ENCODE measurements at regions not wholly inside any gene's neighbourhood (a gene's known extent, or its start where the extent isn't known, plus 50 kb on each side); places are given as distances from the start of the nearest gene placed in this dataset.

DNA sequence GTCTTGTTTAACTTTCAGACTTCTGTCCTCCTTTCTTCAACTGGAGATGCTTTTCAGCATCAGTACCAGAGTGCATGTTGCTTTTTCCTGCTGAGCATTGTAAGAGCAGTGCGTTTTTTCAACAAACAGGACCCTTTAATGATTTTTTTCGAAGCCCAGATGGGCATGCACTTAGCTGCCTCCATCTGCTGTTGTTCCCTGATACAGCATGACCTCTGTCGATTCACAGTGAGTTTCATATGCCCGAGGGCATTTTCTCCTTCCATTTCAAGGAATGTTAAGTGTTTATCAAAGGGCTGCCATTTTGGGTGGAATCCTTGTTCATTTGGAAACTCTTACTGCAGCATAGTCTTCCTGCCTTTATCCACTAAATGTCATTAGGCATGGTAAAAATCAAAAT lies 428.6 kb downstream of the DTHD1 start:
- ChIA-PET POLR2A (no interaction called here), CTCF (no interaction called here)
- TF ChIP-seq, protein P1, sequence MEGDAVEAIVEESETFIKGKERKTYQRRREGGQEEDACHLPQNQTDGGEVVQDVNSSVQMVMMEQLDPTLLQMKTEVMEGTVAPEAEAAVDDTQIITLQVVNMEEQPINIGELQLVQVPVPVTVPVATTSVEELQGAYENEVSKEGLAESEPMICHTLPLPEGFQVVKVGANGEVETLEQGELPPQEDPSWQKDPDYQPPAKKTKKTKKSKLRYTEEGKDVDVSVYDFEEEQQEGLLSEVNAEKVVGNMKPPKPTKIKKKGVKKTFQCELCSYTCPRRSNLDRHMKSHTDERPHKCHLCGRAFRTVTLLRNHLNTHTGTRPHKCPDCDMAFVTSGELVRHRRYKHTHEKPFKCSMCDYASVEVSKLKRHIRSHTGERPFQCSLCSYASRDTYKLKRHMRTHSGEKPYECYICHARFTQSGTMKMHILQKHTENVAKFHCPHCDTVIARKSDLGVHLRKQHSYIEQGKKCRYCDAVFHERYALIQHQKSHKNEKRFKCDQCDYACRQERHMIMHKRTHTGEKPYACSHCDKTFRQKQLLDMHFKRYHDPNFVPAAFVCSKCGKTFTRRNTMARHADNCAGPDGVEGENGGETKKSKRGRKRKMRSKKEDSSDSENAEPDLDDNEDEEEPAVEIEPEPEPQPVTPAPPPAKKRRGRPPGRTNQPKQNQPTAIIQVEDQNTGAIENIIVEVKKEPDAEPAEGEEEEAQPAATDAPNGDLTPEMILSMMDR (IDR thresholded peaks at IDR 0.05; ENCODE audit: insufficient read depth in 1 of 2, low read depth in 1 of 2, low read length in 1 of 2, severe bottlenecking in 1 of 2, unreplicated experiment in 1 of 2), result no peak
- Mint-ChIP-seq H3K9me3 (ENCODE audit: unreplicated experiment) (no peaks in the 10 kb centered on the region), H3K4me1 (ENCODE audit: low read depth, unreplicated experiment) (no peaks in the 10 kb centered on the region), H3K27me3 (ENCODE audit: insufficient read depth, unreplicated experiment) (peaks cover 3% of the 10 kb centered on the region), H3K4me3 (ENCODE audit: unreplicated experiment) (no peak overlapping the region), H3K27ac (ENCODE audit: unreplicated experiment) (no peak overlapping the region), H3K36me3 (ENCODE audit: insufficient read depth, unreplicated experiment) (no peaks in the 10 kb centered on the region)
- DNase-seq, result no peak
- Histone ChIP-seq H3K4me1 (no peaks in the 10 kb centered on the region), H3K9me3 (no peaks in the 10 kb centered on the region), H3K36me3 (ENCODE audit: control insufficient read depth, insufficient read depth, low read length) (no peaks in the 10 kb centered on the region), H3K27me3 (replicated peaks; ENCODE audit: control insufficient read depth, insufficient read depth, low read length) (no peaks in the 10 kb centered on the region), H3K4me3 (ENCODE audit: low read depth, low read length) (no peak overlapping the region)
- intact Hi-C loops (cut with micrococcal nuclease; ENCODE audit: unreplicated experiment), result no loop called here
- no TSS peak for BruUV-seq (replicated peaks)

DNA sequence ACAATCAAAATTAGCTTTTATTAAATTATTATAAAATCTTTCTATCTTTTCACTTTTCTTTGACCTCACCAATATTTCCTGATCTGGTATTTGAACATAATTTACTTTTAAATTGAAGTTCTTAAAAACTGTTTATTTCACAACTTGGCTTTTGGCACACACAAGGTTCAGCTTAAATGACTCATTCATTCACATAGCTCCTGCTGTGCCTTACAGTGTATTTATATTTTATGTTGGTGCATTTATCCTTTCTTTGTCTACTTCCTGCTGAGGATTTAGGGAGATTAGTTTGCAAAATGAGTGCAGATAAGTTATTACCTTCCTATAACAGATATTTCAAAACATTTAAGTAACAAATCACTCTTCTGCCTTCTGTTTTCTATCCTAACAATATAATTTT lies 430.6 kb downstream of the DTHD1 start:
- H3K27me3 ChIP-seq (replicated peaks; ENCODE audit: control insufficient read depth, insufficient read depth, low read length), result no peaks in the 10 kb centered on the region
- no peaks in the 10 kb centered on the region for H3K4me1 ChIP-seq
- no peak overlapping the region for H3K27ac Mint-ChIP-seq (ENCODE audit: unreplicated experiment)
- H3K9me3 ChIP-seq, result no peaks in the 10 kb centered on the region
- intact Hi-C loops (cut with micrococcal nuclease; ENCODE audit: unreplicated experiment), result no loop called here
- no peaks in the 10 kb centered on the region for H3K4me1 Mint-ChIP-seq (ENCODE audit: low read depth, unreplicated experiment)
- ChIA-PET POLR2A (no interaction called here), CTCF (no interaction called here)
- H3K36me3 ChIP-seq (ENCODE audit: control insufficient read depth, insufficient read depth, low read length), result no peaks in the 10 kb centered on the region
- H3K9me3 Mint-ChIP-seq (ENCODE audit: unreplicated experiment), result no peaks in the 10 kb centered on the region
- no peak for DNase-seq
- no peak overlapping the region for H3K4me3 ChIP-seq (ENCODE audit: low read depth, low read length)
- no peaks in the 10 kb centered on the region for H3K36me3 Mint-ChIP-seq (ENCODE audit: insufficient read depth, unreplicated experiment)
- H3K4me3 Mint-ChIP-seq (ENCODE audit: unreplicated experiment), result no peak overlapping the region
- TF ChIP-seq, protein P1 (IDR thresholded peaks at IDR 0.05; ENCODE audit: insufficient read depth in 1 of 2, low read depth in 1 of 2, low read length in 1 of 2, severe bottlenecking in 1 of 2, unreplicated experiment in 1 of 2), result no peak
- H3K27me3 Mint-ChIP-seq (ENCODE audit: insufficient read depth, unreplicated experiment), result peaks cover 3% of the 10 kb centered on the region
- BruUV-seq (replicated peaks), result no TSS peak

DNA sequence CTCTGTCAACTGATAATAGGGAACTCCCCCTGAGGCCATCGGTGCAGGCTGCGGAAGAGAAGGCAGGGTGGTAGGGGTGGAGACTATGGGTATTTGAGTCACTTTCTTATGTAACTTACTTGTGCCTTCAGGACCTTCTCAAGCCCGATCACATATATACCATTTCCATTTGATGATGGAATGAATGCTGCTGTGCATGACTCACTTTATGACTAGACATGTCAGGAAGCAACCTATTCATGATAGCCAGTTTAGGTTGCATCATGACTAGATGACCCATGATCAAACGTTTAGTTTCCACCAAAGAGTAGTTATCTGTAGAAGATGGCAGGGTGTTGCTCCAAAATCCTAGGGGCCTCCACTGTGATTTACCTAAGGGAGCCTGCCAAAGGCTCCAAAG lies 435.5 kb downstream of the DTHD1 start:
- no TSS peak for BruUV-seq (replicated peaks)
- Mint-ChIP-seq H3K4me1 (ENCODE audit: low read depth, unreplicated experiment) (no peaks in the 10 kb centered on the region), H3K9me3 (ENCODE audit: unreplicated experiment) (no peaks in the 10 kb centered on the region), H3K4me3 (ENCODE audit: unreplicated experiment) (no peak overlapping the region), H3K27ac (ENCODE audit: unreplicated experiment) (no peak overlapping the region), H3K27me3 (ENCODE audit: insufficient read depth, unreplicated experiment) (peaks cover 5% of the 10 kb centered on the region), H3K36me3 (ENCODE audit: insufficient read depth, unreplicated experiment) (no peaks in the 10 kb centered on the region)
- Histone ChIP-seq H3K9me3 (no peaks in the 10 kb centered on the region), H3K36me3 (ENCODE audit: control insufficient read depth, insufficient read depth, low read length) (no peaks in the 10 kb centered on the region), H3K4me1 (no peaks in the 10 kb centered on the region), H3K27me3 (replicated peaks; ENCODE audit: control insufficient read depth, insufficient read depth, low read length) (no peaks in the 10 kb centered on the region), H3K4me3 (ENCODE audit: low read depth, low read length) (no peak overlapping the region)
- intact Hi-C loops (cut with micrococcal nuclease; ENCODE audit: unreplicated experiment), result no loop called here
- DNase-seq, result no peak
- ChIA-PET CTCF (no interaction called here), POLR2A (no interaction called here)
- TF ChIP-seq, protein P1 (IDR thresholded peaks at IDR 0.05; ENCODE audit: insufficient read depth in 1 of 2, low read depth in 1 of 2, low read length in 1 of 2, severe bottlenecking in 1 of 2, unreplicated experiment in 1 of 2), result no peak

Data from Caco-2 (cell line).